Activated CD8-positive, alpha-beta memory T cell treated with anti-CD3 and anti-CD28 coated beads, Interleukin-2, amount 50 U/mL, for 24 hours (primary cell): ENCODE measurements at regions not wholly inside any gene's neighbourhood (a gene's known extent, or its start where the extent isn't known, plus 50 kb on each side); places are given as distances from the start of the nearest gene placed in this dataset.

ENCODE experiments used
- DNase-seq: peaks from one replicate; pipeline ENCODE4 v3.0.0-alpha.2; 2020; ENCODE audit errors: extremely low read depth

- no peak for DNase-seq
Observed at GRCh38 chr10:62550173-62550572, 176.0 kb downstream of the ZNF365 start.

GRCh38 chr10:62554632-62555199 is 180.5 kb downstream of the ZNF365 start:
- DNase-seq: no peak

- no peak for DNase-seq
Observed at GRCh38 chr10:62559481-62560200, 185.5 kb downstream of the ZNF365 start.

GRCh38 chr10:62560201-62560819 is 186.1 kb downstream of the ZNF365 start:
- DNase-seq: no peak

GRCh38 chr10:62561151-62561550 is 187.0 kb downstream of the ZNF365 start:
- no peak for DNase-seq

GRCh38 chr10:62562101-62562500 is 187.9 kb downstream of the ZNF365 start:
- no peak for DNase-seq

- no peak for DNase-seq
Observed at GRCh38 chr10:62562795-62563194, 188.6 kb downstream of the ZNF365 start.

GRCh38 chr10:62573929-62574328 is 199.8 kb downstream of the ZNF365 start:
- no peak for DNase-seq

GRCh38 chr10:62577076-62577475 is 202.9 kb downstream of the ZNF365 start:
- no peak for DNase-seq

- DNase-seq: no peak
Observed at GRCh38 chr10:62577666-62578291, 203.6 kb downstream of the ZNF365 start.

- DNase-seq: no peak
Observed at GRCh38 chr10:62578301-62578700, 204.1 kb downstream of the ZNF365 start.

GRCh38 chr10:62578916-62579315 is 204.7 kb downstream of the ZNF365 start:
- no peak for DNase-seq

- DNase-seq: no peak
Observed at GRCh38 chr10:62580396-62580795, 206.2 kb downstream of the ZNF365 start.

GRCh38 chr10:62581351-62581750 is 207.2 kb downstream of the ZNF365 start:
- no peak for DNase-seq

GRCh38 chr10:62582101-62582705 is 208.0 kb downstream of the ZNF365 start:
- no peak for DNase-seq

- DNase-seq: no peak
Observed at GRCh38 chr10:62582804-62583208, 208.6 kb downstream of the ZNF365 start.

GRCh38 chr10:62583876-62584615 is 209.9 kb downstream of the ZNF365 start:
- no peak for DNase-seq

GRCh38 chr10:62584731-62585130 is 210.6 kb downstream of the ZNF365 start:
- DNase-seq: no peak

- DNase-seq: no peak
Observed at GRCh38 chr10:62585211-62585775, 211.1 kb downstream of the ZNF365 start.

GRCh38 chr10:62587011-62587410 is 212.8 kb downstream of the ZNF365 start:
- DNase-seq: no peak

GRCh38 chr10:62588116-62588515 is 213.9 kb downstream of the ZNF365 start:
- DNase-seq: no peak
